Activated CD4-positive, alpha-beta T cell treated with anti-CD3 and anti-CD28 coated beads, Interleukin-2, amount 10 ng/mL, durations not matched to agents 24 days and 14 days (primary cell): ENCODE measurements at regions not wholly inside any gene's neighbourhood (a gene's known extent, or its start where the extent isn't known, plus 50 kb on each side); places are given as distances from the start of the nearest gene placed in this dataset.

ENCODE experiments used
- DNase-seq: peaks from one replicate; pipeline ENCODE4 v3.0.0; 2022
- H3K27ac Mint-ChIP-seq: one replicate; pipeline ENCODE4 v1.8.0; 2022; ENCODE audit warnings: mild to moderate bottlenecking, mixed read lengths
- H3K27me3 Mint-ChIP-seq: one replicate; pipeline ENCODE4 v1.8.0; 2022; ENCODE audit warnings: mixed read lengths
- H3K36me3 Mint-ChIP-seq: one replicate; pipeline ENCODE4 v1.8.0; 2022; ENCODE audit warnings: low read depth, mild to moderate bottlenecking, mixed read lengths
- H3K4me1 Mint-ChIP-seq: one replicate; pipeline ENCODE4 v1.8.0; 2021; ENCODE audit warnings: mixed read lengths
- H3K4me3 Mint-ChIP-seq: one replicate; pipeline ENCODE4 v1.8.0; 2022; ENCODE audit warnings: mild to moderate bottlenecking, moderate library complexity, mixed read lengths
- H3K9me3 Mint-ChIP-seq: one replicate; pipeline ENCODE4 v1.8.0; 2021; ENCODE audit warnings: mixed read lengths
- intact Hi-C: fragments of 100-400 bp; cut with micrococcal nuclease; formaldehyde crosslinking; loops from one replicate; pipeline ENCODE4 v1.15.1; 2023

- intact Hi-C loops: no loop called here
Observed at GRCh38 chr1:90574692-90575370, 142.3 kb downstream of the BARHL2 start.

GRCh38 chr1:90573736-90574135 is 143.4 kb downstream of the BARHL2 start:
- Mint-ChIP-seq H3K27ac (no peak overlapping the region), H3K4me3 (no peak overlapping the region), H3K4me1 (no peaks in the 10 kb centered on the region), H3K36me3 (no peaks in the 10 kb centered on the region), H3K9me3 (no peaks in the 10 kb centered on the region), H3K27me3 (peaks cover 3% of the 10 kb centered on the region)
- no peak for DNase-seq
- intact Hi-C loops: no loop called here

More at GRCh38 chr1:90574692-90575370, 142.3 kb downstream of the BARHL2 start:
- no peak overlapping the region for H3K4me3 Mint-ChIP-seq
- no peaks in the 10 kb centered on the region for H3K4me1 Mint-ChIP-seq
- no peaks in the 10 kb centered on the region for H3K9me3 Mint-ChIP-seq
- DNase-seq: no peak
- no peak overlapping the region for H3K27ac Mint-ChIP-seq
- H3K36me3 Mint-ChIP-seq: no peaks in the 10 kb centered on the region
- peaks cover 3% of the 10 kb centered on the region for H3K27me3 Mint-ChIP-seq

GRCh38 chr1:90572446-90572845 is 144.7 kb downstream of the BARHL2 start:
- H3K36me3 Mint-ChIP-seq: no peaks in the 10 kb centered on the region
- H3K4me3 Mint-ChIP-seq: no peak overlapping the region
- no peaks in the 10 kb centered on the region for H3K9me3 Mint-ChIP-seq
- DNase-seq: no peak
- intact Hi-C loops: no loop called here
- H3K27me3 Mint-ChIP-seq: peaks cover 3% of the 10 kb centered on the region
- H3K27ac Mint-ChIP-seq: no peak overlapping the region
- no peaks in the 10 kb centered on the region for H3K4me1 Mint-ChIP-seq

DNA sequence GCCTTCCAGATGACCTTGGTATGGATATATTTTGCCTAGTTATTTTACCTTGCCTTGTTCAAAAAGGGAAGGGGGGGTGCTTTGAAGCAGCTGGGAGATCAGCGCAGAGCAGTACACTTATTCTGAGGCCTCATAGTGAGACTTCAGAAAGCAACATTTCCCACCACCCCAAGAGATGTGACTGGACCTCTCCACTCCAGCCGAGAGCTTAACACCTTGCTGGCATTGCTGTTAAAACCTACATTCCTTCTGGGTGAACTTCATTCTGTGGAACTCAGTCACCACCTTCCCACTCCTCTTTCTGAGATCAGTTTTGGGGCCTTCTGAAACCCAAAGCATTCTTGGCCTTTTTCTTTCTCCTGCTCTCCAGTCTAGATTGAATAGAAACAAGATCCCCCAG is 148.7 kb downstream of the BARHL2 start:
- Mint-ChIP-seq H3K27me3 (peaks cover 2% of the 10 kb centered on the region), H3K36me3 (no peaks in the 10 kb centered on the region), H3K9me3 (no peaks in the 10 kb centered on the region), H3K4me3 (no peak overlapping the region), H3K27ac (no peak overlapping the region), H3K4me1 (no peaks in the 10 kb centered on the region)
- intact Hi-C loops: no loop called here
- DNase-seq: no peak

- H3K9me3 Mint-ChIP-seq: no peaks in the 10 kb centered on the region
- H3K4me3 Mint-ChIP-seq: no peak overlapping the region
- no peak for DNase-seq
- peaks cover 5% of the 10 kb centered on the region for H3K27me3 Mint-ChIP-seq
- no peaks in the 10 kb centered on the region for H3K36me3 Mint-ChIP-seq
- intact Hi-C loops: no loop called here
- H3K27ac Mint-ChIP-seq: no peak overlapping the region
- no peaks in the 10 kb centered on the region for H3K4me1 Mint-ChIP-seq
Observed at GRCh38 chr1:90564164-90564563, 152.9 kb downstream of the BARHL2 start.

DNA sequence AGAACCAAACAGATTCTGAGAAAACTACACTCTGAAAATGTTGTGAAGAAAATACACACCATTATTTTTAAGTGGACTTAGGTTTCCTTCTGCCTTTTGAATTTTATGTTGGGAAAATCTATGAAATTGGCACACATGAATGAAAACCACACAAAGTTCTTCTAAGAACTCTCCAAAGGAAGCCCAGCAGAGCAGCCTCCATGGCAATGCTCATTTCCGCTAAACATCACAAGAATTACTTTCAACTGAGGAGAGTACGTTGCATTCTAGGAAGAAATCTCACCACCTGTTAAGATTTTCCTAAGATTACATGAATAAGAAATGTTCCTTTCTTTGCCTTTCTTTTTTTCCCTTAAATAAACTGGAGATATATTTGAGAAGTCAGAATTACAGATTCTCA is 154.2 kb downstream of the BARHL2 start:
- DNase-seq: no peak
- H3K36me3 Mint-ChIP-seq: no peaks in the 10 kb centered on the region
- no peak overlapping the region for H3K4me3 Mint-ChIP-seq
- H3K27me3 Mint-ChIP-seq: peaks cover 9% of the 10 kb centered on the region
- intact Hi-C loops: no loop called here
- no peaks in the 10 kb centered on the region for H3K9me3 Mint-ChIP-seq
- H3K4me1 Mint-ChIP-seq: peaks cover 2% of the 10 kb centered on the region
- no peak overlapping the region for H3K27ac Mint-ChIP-seq

DNA sequence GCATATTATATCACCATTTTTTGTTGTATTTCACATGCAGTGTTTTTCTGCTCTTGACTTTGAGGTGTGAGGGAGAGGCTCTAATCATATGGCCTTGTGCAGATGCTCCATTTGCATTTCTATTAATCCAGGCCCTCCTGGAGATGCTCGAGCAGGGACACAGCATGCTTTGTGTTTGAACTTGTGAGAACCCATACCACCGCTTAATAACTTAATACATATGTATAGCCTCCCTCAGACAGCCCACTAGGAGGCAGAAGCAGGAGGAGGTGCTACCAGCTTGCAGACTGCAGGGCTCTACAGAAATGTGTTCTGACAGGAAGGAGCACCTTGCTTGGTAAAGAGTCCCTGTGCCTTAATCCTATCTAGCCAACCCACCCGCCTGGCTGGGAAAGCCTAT is 155.2 kb downstream of the BARHL2 start:
- Mint-ChIP-seq H3K9me3 (no peaks in the 10 kb centered on the region), H3K4me1 (peaks cover 2% of the 10 kb centered on the region), H3K27ac (no peak overlapping the region), H3K36me3 (no peaks in the 10 kb centered on the region), H3K27me3 (peaks cover 9% of the 10 kb centered on the region), H3K4me3 (no peak overlapping the region)
- DNase-seq: no peak
- intact Hi-C loops: no loop called here

DNA sequence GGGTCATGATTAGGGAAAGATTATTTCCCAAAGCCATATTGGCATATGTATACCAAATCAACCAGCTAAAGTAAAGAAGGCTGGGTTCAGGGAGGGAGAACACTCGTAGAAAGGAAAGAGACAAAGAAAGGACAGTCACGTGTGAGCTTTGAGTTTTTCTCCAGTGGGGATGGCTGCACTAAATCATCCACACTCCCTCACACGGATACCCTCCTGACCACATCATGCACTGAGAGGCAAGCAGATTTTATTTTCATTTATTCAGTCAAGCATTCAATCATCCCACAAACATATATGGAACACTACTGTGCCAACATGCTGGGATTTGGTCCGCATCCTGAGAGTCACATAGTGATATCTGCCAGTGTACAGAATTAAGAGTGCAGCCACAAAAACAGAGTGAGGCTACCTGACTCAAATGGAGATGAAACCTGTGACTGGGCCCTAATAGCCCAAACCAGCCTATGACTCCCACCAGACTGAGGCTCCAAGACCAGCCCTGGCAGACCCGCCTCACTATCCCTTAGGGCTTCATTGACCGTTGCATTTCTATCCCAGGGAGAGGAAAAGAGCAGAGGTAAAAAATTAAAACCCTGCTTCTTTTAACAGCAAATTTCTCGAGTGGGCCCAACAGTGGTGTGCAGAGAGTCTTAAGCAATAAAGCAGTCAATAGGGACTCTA is 155.9 kb downstream of the BARHL2 start:
- Mint-ChIP-seq H3K27ac (no peak overlapping the region), H3K27me3 (peaks cover 9% of the 10 kb centered on the region), H3K36me3 (no peaks in the 10 kb centered on the region), H3K4me3 (no peak overlapping the region), H3K4me1 (peaks cover 2% of the 10 kb centered on the region), H3K9me3 (no peaks in the 10 kb centered on the region)
- DNase-seq: no peak
- intact Hi-C loops: no loop called here

DNA sequence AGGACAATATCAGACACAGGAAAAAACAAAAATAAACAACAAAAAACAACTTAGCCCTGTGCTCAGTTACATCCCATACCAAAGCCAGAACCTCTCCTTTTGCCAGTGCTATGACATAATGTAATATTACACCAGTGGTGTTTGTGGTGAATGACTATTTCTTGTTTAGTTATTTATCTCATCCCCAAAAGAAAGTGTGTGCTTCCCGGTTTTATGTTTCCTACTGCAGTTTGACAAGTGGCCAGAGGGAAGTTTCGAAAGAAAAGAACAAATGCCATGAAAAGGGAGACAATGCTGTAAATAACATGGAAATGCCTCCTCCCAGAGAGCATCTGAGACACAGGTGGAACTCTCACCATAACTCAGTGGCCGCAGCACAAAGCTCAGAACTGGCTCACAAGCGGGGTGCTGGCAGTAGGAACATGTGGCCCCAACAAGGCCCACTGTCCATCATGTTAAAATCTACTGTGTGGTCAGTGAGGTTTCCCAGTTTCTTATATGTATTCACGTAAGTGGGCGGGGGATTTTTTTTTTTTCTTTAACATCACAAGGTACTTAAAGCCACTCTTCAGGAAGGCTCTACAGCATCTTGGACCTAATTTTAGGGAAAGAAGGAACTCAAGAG is 158.2 kb downstream of the BARHL2 start:
- Mint-ChIP-seq H3K36me3 (no peaks in the 10 kb centered on the region), H3K27me3 (peaks cover 10% of the 10 kb centered on the region), H3K27ac (no peak overlapping the region), H3K4me1 (peaks cover 2% of the 10 kb centered on the region), H3K9me3 (no peaks in the 10 kb centered on the region), H3K4me3 (no peak overlapping the region)
- DNase-seq: no peak
- intact Hi-C loops: no loop called here

DNA sequence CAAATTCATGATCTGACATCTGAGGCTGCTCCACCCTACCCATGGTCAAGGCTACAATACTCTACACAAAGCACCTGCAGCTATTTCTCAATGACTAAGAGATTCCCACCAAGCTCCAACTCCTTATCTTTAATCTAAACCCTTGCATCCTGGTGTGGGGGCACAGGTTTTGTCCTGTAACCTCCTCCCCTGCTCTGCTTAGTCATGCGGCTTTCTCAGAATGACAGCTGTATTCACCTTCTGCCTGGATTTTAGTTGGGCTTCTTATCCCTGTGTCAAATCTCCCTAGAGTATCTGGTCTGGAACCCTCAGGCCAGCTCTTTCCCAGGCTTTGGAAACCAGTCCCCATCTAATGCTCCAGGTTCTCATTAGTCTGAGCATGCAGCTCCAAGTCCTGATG is 159.0 kb downstream of the BARHL2 start:
- no peak overlapping the region for H3K4me3 Mint-ChIP-seq
- H3K36me3 Mint-ChIP-seq: no peaks in the 10 kb centered on the region
- intact Hi-C loops: no loop called here

GRCh38 chr1:90557706-90558105 is 159.4 kb downstream of the BARHL2 start:
- intact Hi-C loops: no loop called here

More for the DNA sequence above, 159.0 kb downstream of the BARHL2 start:
- peaks cover 2% of the 10 kb centered on the region for H3K4me1 Mint-ChIP-seq
- peaks cover 10% of the 10 kb centered on the region for H3K27me3 Mint-ChIP-seq
- H3K27ac Mint-ChIP-seq: no peak overlapping the region
- no peaks in the 10 kb centered on the region for H3K9me3 Mint-ChIP-seq
- DNase-seq: no peak

DNA sequence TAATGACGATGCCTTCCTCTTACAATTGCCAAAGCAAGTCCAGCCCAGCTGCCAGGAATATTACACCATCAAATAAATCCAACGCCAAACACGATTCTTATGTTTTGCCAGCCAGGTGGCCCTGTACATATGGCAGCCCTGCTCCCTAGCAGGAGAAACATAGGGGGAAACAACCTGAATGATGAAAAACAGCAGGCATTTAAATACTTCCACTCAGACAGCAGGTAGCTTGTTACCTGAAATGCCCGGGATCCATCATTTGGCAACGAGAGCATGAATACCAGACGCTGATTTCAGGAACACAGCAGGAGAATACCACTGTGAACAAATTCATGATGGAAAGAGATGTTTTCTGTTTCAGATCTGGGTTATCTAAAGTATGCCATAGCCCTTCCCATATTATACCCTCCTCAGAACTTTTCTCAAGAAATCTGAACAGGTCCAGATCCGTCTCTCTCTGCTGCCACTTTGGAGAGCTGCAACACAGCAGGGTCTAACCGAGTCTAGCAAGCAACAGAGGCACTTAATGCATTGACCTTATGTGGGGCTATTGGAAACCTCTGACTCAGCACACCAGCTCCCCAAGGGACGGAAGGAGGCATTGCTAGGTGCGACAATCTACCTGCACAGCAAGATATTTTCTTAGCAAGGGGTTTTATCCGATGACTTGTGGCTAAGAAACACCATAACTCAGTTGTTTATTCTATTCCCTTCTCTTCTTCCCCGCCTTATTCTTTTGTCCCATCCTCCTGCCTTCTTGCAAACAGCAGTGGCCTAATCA is 166.3 kb downstream of the BARHL2 start:
- H3K27me3 Mint-ChIP-seq: peaks cover 7% of the 10 kb centered on the region
- DNase-seq: no peak
- intact Hi-C loops: no loop called here

More at GRCh38 chr1:90557706-90558105, 159.4 kb downstream of the BARHL2 start:
- Mint-ChIP-seq H3K9me3 (no peaks in the 10 kb centered on the region), H3K4me3 (no peak overlapping the region), H3K4me1 (peaks cover 2% of the 10 kb centered on the region), H3K27ac (no peak overlapping the region), H3K36me3 (no peaks in the 10 kb centered on the region), H3K27me3 (peaks cover 10% of the 10 kb centered on the region)
- no peak for DNase-seq

DNA sequence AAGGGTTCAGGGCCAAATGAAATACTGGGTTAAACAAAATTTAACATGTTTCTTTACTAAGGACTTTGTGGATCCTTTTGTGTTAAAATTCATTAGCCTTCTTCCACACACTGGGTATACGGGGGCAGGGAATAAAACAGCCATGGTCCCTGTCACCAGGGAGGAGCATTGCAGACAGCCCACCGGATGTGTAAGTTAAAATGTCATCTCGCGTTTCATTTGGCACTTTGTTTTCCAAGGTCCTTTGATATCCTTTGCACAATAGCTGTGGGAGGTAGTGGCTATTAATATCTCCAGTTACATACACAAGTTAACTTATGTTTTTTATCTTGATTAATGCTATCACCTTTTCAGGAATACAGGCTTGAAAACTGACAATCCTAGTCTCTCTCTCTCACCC is 172.7 kb downstream of the BARHL2 start:
- H3K4me1 Mint-ChIP-seq: no peaks in the 10 kb centered on the region
- H3K27ac Mint-ChIP-seq: no peak overlapping the region
- intact Hi-C loops: no loop called here
- no peaks in the 10 kb centered on the region for H3K36me3 Mint-ChIP-seq
- H3K9me3 Mint-ChIP-seq: no peaks in the 10 kb centered on the region
- H3K4me3 Mint-ChIP-seq: no peak overlapping the region
- no peak for DNase-seq
- H3K27me3 Mint-ChIP-seq: peaks cover 6% of the 10 kb centered on the region

More for the DNA sequence above, 166.3 kb downstream of the BARHL2 start:
- no peaks in the 10 kb centered on the region for H3K9me3 Mint-ChIP-seq
- no peak overlapping the region for H3K4me3 Mint-ChIP-seq
- no peak overlapping the region for H3K27ac Mint-ChIP-seq
- H3K4me1 Mint-ChIP-seq: no peaks in the 10 kb centered on the region
- no peaks in the 10 kb centered on the region for H3K36me3 Mint-ChIP-seq
